IPS-NIHi7 (cell line): ENCODE measurements at regions not wholly inside any gene's neighbourhood (a gene's known extent, or its start where the extent isn't known, plus 50 kb on each side); places are given as distances from the start of the nearest gene placed in this dataset.
A peak's percentile ranks its signal among the peaks of the same experiment; 100 is the strongest.

Experiments used
- DNase-seq: peaks from one replicate; pipeline ENCODE4 v3.0.0; 2012; ENCODE audit warnings: mixed read lengths; ENCODE audit errors: extremely low spot score

GRCh38 chr2:58669998-58670397 is 428.9 kb upstream of the FANCL start:
- DNase-seq, result no peak

- DNase-seq, result no peak
Measured at GRCh38 chr2:58667137-58667774, 426.1 kb upstream of the FANCL start.

GRCh38 chr2:58666323-58666970 is 425.3 kb upstream of the FANCL start:
- DNase-seq, result no peak

DNA sequence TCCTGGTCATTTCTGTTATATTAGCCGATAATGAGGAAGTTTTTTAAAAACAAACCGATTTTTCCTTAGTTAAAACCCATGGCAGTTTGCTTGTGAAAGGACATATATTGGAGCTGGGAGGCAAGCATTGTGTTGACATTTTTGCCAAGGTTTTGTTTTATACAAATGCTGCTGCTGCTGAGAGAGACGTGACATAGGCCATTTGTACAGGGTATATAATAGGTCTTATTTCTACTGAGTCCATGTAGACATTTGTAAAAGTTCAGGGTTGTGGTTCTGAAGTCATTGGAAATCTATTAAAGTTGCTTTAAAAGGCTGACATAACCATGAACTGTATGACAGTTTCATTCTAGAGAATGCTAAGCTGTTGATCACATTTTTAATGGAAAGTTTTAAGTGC is 424.0 kb upstream of the FANCL start:
- no peak for DNase-seq

GRCh38 chr2:58664523-58665151 is 423.5 kb upstream of the FANCL start:
- no peak for DNase-seq

- no peak for DNase-seq
Measured at GRCh38 chr2:58660046-58660445, 418.9 kb upstream of the FANCL start.

GRCh38 chr2:58655152-58655551 is 414.0 kb upstream of the FANCL start:
- DNase-seq, result no peak

- DNase-seq, result no peak
Measured at GRCh38 chr2:58651930-58652329, 410.8 kb upstream of the FANCL start.

- no peak for DNase-seq
Measured at GRCh38 chr2:58650781-58651180, 409.7 kb upstream of the FANCL start.

- DNase-seq, result no peak
Measured at GRCh38 chr2:58649756-58650155, 408.6 kb upstream of the FANCL start.

DNA sequence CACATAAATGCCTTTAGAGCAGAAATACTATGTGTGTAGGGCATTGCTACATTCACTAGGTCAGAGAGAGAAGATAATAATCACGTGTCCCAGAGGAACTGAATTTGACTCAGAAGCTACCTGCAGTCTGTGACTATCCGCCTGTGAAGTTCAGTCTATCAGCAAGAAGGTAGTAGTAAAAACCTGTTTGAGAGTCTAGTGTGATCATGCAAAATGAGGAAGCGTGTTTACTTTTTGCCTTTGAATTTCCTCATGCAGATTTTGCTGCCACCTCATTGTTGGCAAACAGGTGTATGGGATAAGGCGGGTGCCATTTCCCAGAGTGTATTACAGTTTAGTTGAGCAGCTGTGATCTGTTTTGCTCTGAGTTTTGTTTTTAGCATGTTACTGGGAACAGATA is 403.9 kb upstream of the FANCL start:
- DNase-seq, result no peak

DNA sequence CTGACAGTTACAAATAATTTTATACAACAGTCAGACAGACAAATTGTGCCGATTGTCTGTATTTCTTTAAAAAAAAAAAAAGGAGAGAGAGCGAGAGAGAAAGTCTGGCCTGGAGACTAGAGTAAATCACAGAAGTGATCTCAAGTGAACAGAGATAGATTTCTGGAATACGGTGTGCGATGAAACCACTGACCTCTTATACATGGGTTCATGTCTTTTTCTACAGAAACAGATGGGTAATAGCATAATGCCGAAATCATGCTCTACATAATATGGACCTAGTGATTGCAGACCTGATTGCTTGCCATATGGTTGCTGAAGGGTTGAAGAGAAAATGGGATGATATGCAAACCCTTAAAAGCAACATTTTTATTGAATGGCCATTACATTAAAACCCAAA is 403.3 kb upstream of the FANCL start:
- DNase-seq, result no peak

- no peak for DNase-seq
Measured at GRCh38 chr2:58641001-58641400, 399.9 kb upstream of the FANCL start.

GRCh38 chr2:58640042-58640441 is 398.9 kb upstream of the FANCL start:
- peak; percentile 20 for DNase-seq

- DNase-seq, result no peak
Measured at GRCh38 chr2:58638256-58638805, 397.2 kb upstream of the FANCL start.

DNA sequence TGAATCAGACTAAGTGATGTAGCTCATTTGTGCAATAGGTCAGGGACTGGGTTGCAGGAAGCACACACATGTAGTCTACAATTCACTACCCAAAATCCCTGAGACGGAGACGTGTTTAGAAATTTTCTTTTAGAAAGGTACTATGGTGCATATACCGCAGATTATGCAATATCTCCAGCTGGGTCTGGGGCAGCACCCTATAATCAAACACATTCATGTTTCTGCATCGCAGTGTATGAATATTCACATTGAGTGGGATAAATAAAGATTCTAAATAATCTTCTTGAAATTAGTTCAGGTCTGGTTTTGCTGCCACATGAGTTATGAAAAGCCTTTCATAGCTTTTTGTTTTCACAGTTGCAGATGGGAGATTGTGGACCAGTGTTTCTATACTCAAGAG is 395.7 kb upstream of the FANCL start:
- no peak for DNase-seq

GRCh38 chr2:58635801-58636375 is 394.8 kb upstream of the FANCL start:
- DNase-seq, result no peak

DNA sequence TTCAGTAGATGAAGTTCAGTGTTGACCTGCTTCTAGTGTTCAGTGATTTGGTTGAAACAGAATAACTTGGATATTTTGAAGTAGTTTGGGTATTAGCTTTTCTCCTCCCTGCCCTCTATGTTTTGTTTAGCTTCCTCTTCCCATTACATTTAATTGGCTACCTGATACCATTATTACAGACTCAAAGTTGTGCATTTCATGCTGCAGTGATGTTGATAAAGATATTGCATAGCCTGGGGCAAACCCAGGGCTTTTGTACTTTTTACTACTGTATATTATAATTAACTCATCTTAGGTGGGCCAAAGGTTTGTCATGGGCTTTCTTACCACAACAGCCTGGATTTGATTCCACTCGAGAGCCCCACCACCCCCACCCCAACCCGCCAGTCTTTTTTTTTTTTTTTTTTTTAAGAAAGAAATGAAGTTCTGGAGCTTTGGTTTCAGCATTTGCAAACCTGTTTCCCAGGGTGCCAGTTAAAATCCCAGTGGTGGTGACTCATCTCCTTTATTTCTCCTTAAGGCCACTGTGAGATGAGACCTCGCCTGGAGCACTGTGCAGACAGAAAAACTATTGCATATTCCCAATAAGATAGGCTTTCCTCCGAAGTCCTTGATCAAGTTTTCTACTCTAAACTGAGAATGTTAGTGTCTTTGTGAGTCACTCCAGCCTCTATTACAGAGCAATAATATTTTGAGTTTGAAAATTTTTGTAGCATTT is 393.7 kb upstream of the FANCL start:
- DNase-seq, result peak; percentile 48

DNA sequence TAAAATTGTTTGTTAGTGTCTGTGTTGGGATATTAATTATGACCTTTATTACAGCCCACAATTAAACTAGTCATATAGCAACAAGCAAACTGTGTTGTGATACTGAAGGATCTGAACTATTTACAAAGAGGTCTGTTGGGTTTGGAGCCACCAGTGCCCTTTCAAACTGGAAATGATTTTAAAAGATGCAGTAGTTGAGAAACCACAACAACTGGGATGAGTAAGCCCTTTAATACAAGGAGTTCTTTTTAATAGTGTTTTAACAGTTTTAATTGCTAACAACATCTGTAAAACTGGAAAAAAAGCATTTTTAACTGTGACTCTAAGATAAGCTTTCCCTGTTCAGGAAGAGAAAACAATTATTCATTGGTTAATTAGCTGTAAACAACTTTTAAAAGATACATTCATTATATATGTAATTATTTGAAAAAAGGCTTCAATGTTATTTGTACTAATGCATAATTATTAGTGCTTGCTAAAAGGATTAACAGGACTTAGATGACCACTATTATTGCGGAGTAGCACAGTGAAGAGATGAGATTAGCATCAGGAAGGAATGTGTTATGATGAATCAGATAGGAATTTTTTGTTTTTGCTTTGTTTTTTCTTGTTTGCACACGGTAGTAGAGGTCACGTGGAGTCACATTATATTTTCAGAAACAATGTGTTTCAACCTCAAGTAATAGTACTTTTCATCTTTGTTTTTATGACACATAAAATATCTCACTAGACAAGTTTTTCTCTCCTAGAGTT is 392.7 kb upstream of the FANCL start:
- no peak for DNase-seq

DNA sequence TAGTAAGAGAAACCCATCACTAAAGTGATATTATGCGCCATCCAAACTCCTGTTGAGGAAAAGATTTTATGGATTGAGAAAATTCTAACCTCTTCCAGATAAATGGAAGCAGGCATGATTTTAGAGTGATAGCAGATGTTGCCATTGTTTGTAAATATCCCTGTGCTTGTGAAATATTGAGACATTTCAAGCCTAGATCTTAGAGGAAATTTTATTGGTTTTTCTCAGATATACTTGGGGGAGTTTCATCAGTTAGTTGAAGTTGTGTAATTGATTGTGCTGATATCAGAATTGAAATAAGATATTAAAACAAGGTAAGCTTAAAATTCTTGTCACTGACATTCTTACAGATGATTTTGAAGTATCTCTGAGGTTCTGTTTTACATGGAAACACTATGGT is 390.9 kb upstream of the FANCL start:
- DNase-seq, result no peak

DNA sequence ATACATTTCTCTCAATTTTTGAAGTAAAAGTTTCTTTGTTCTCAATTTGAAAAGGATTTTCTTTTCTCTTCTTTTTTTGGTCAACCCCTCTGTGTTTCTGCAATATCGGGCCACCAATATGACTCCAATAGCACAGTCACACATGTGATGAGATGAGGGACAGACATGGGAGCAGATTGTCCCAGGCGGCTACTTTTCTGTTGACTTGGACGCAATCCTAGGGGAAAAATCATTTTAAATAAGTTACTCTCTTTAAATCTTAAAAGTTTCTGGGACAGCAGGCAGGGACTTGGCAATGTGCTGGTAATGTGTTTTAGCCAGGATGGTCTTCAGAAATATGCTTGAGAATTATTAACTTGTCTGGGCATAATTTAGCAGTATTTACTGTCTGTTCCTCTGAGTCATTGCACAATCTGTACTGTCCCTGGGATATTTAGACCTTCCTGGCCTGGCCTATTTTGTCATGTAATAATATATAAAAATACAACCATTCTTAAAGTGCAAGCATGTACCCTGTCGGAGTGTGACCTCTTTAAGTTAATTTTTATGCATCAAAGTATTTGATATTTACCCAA is 388.5 kb upstream of the FANCL start:
- no peak for DNase-seq
